Lung (tissue), 11 donors: ENCODE measurements at regions not wholly inside any gene's neighbourhood (a gene's known extent, or its start where the extent isn't known, plus 50 kb on each side); places are given as distances from the start of the nearest gene placed in this dataset.

Experiments
- ATAC-seq: fragments of 200-7000 bp; cut with Tn5 transposase; one replicate; pipeline ENCODE4 v1.9.1; 2020; ENCODE audit warnings: moderate number of reproducible peaks; ENCODE audit not compliant: insufficient read depth, low FRiP score
- DNase-seq, 3 donors: peaks; one replicate each; pipeline ENCODE4 v3.0.0-alpha.2; 2013 to 2017
- H3K27ac ChIP-seq, 2 donors: one replicate each; pipeline ENCODE4 v1.5.1; 2013; ENCODE audit warnings: mild to moderate bottlenecking in 2 of 2, moderate library complexity in 2 of 2, control low read depth in 1 of 2, inconsistent platforms in 1 of 2, low read depth in 1 of 2, low read length in 1 of 2
- H3K27me3 ChIP-seq, 3 donors: one replicate each; pipeline ENCODE4 v1.5.1; 2013; ENCODE audit warnings: low read length in 2 of 3; ENCODE audit not compliant: control insufficient read depth in 3 of 3, insufficient read depth in 3 of 3
- H3K36me3 ChIP-seq, 4 donors: one replicate each; pipeline ENCODE4 v1.5.1; 2013; ENCODE audit warnings: low read length in 4 of 4, mild to moderate bottlenecking in 1 of 4, moderate library complexity in 1 of 4; ENCODE audit not compliant: control insufficient read depth in 4 of 4, insufficient read depth in 4 of 4
- H3K4me1 ChIP-seq, 5 donors: one replicate each; pipeline ENCODE4 v1.5.1; 2013; ENCODE audit warnings: low read length in 5 of 5, mild to moderate bottlenecking in 2 of 5, moderate library complexity in 1 of 5; ENCODE audit not compliant: control insufficient read depth in 5 of 5, insufficient read depth in 5 of 5
- H3K4me3 ChIP-seq: one replicate; pipeline ENCODE4 v1.5.1; 2013; ENCODE audit warnings: mild to moderate bottlenecking, control low read depth, moderate library complexity
- H3K9ac ChIP-seq, 2 donors: one replicate each; pipeline ENCODE4 v1.5.1; 2013; ENCODE audit warnings: low read length in 2 of 2, control low read depth in 1 of 2; ENCODE audit not compliant: insufficient read depth in 1 of 2
- H3K9me3 ChIP-seq, 4 donors: one replicate each; pipeline ENCODE4 v1.5.1; 2013; ENCODE audit warnings: low read length in 3 of 4, mild to moderate bottlenecking in 1 of 4, moderate library complexity in 1 of 4; ENCODE audit not compliant: control insufficient read depth in 4 of 4, insufficient read depth in 3 of 4
- WGBS, 2 donors: extraction: QIAGEN DNeasy Blood & Tissue Kit; methylation state at CpG; one replicate each; pipeline ENCODE4 v1.1.7; 2013; 5-methylcytosine and 5-hydroxymethylcytosine counted together
- TF ChIP-seq, protein P1 (sequence below): IDR thresholded peaks from 2 replicates; pipeline ENCODE4 v1.5.1; 2012; ENCODE audit warnings: mild to moderate bottlenecking; ENCODE audit errors: control extremely low read depth, extremely low read depth
- donor health status: control.
- donor health status: control.
- donor health status: Bipolar disorder and iron deficiency.
- donor health status: healthy.
- donor health status: DM: yes; HTN: yes; CAD: no.

DNA sequence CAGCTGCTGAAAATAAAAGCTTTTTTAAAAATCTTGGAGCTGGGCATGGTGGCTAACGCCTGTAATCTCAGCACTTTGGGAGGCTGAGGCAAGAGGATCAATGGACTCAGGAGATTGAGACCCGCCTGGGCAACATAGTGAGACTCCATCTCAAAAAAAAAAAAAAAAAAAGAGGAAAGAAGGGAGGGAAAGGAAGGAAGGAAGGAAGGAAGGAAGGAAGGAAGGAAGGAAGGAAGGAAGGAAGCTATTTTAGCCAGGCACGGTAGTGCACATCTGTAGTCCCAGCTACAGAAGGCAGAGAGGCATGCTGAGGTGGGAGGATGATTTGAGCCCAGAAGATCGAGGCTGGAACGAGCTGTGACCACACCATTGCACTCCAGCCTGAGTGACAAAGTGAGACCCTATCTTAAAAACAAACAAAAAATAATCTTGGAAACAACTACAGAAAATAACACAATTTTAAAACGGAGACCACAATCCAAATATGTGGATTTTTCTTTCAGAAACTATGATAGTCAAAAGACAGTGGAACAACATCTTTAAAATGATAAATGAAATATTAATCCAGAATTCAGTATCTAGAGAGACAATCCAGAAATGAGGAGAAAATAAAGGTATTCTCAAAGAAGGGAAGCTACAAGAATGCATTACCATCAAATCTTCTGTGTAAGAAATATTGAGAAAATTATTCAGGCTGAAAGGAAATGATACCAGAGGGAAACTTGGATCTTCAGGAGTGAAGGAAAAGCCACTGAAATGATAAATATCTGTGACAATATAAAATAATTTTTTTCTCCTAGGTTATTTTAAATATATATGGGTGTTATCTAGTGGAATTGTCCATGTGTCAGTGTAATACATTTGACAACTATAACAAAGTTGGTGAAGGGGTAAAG lies 182.0 kb downstream of the GPX5 start:
- no peaks in the 10 kb centered on the region for H3K4me1 ChIP-seq
- peaks cover 0 to 25% (median 12%) of the 10 kb centered on the region in 3 donors for H3K27me3 ChIP-seq
- H3K27ac ChIP-seq = no peak overlapping the region
- TF ChIP-seq, protein P1, sequence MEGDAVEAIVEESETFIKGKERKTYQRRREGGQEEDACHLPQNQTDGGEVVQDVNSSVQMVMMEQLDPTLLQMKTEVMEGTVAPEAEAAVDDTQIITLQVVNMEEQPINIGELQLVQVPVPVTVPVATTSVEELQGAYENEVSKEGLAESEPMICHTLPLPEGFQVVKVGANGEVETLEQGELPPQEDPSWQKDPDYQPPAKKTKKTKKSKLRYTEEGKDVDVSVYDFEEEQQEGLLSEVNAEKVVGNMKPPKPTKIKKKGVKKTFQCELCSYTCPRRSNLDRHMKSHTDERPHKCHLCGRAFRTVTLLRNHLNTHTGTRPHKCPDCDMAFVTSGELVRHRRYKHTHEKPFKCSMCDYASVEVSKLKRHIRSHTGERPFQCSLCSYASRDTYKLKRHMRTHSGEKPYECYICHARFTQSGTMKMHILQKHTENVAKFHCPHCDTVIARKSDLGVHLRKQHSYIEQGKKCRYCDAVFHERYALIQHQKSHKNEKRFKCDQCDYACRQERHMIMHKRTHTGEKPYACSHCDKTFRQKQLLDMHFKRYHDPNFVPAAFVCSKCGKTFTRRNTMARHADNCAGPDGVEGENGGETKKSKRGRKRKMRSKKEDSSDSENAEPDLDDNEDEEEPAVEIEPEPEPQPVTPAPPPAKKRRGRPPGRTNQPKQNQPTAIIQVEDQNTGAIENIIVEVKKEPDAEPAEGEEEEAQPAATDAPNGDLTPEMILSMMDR = no peak
- DNase-seq (no peak), ATAC-seq (no peak)
- peaks cover 0 to 12% (median 5%) of the 10 kb centered on the region in 4 donors for H3K9me3 ChIP-seq
- no peak overlapping the region for H3K9ac ChIP-seq
- no peaks in the 10 kb centered on the region for H3K36me3 ChIP-seq
- 81 to 86% methylated on average over 6 of the region's 6 CpGs for WGBS, 2 donors
- H3K4me3 ChIP-seq = no peak overlapping the region

DNA sequence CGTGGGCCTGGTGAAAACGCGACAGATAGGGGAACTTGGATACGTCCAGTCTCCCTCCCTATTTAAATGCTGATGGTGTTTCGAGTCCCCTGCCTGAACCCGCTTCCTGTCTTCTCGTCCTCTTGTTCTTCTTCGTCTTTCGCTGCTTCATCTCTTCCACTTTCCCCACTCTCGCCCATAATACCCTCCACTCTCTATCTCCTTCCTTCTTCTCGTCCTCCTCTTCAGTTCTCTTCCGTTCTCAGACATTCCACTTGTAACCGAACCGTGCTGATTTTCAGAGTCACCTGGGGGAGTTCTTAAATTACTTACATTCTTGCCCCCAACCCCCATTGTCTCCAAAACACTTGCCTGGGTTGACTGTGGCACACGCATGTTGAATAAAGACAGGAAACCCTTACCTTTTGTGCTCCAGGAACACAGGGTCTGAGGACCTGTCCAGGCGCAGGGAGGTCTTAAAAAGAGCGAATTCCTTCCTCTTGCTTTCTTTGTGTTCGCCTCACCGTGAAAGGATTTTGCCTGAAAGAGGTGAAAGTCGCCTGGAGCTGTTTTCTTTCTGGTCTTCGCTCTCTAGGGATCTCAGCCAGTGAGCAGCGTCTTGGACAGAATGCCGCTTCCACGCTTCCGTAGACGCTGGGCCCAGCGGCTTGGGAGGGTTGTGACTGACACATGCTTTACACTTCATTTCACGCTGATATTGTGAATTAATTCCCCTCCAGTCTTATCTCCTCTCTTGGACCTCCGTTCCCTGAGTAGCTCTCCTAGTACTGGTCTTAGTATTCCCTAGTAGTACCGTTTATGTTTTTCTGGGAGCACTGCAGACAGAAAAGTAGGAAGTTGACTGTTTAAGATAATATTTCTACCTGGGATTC lies 184.0 kb downstream of the GPX5 start:
- peaks cover 0 to 12% (median 5%) of the 10 kb centered on the region in 4 donors for H3K9me3 ChIP-seq
- no peaks in the 10 kb centered on the region for H3K36me3 ChIP-seq
- H3K27me3 ChIP-seq = peaks cover 0 to 18% (median 12%) of the 10 kb centered on the region in 3 donors
- ATAC-seq = no peak
- no peak overlapping the region for H3K27ac ChIP-seq
- TF ChIP-seq, protein P1 = no peak
- no peaks in the 10 kb centered on the region for H3K4me1 ChIP-seq
- no peak overlapping the region for H3K4me3 ChIP-seq
- peak overlapping the region in 1 of 2 donors; percentile 34 for H3K9ac ChIP-seq
- WGBS, 2 donors = 5 to 8% methylated on average over 30 of the region's 30 CpGs
- peak in 1 of 3 donors; percentile 13 for DNase-seq

DNA sequence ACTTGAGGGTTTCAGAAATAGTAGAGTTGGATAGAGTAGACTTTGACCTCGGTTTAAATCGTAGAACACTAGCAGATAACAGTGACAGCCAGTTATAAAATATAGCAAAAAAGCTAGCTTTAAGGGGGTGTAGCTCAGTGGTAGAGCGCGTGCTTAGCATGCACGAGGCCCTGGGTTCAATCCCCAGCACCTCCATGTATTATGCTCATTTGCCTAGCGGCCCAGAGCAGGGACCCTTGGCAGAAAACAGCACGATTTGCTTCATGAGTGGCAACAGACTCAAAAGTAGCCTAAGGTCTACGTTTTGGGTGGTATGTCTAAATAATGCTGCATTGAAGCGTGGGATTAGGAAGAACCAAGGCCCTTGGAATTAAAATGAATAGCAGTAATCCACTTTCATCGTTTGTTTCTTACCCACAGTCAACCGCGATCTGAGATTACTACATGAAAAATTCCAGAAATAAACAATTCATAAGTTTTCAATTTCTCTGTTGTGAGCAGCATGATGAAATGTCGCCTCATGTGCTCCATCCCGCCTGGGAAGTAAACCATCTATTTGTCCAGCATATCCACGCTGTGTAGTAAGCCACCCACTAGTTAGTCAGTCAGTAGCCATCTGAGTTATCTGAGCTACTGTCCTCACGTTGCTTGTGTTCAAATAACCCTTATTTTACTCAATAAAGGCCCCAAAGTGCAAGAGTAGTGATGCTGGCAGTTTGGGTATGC lies 184.9 kb downstream of the GPX5 start:
- TF ChIP-seq, protein P1 = no peak
- 42 to 51% methylated on average over 16 of the region's 16 CpGs for WGBS, 2 donors
- H3K27me3 ChIP-seq = peaks cover 0 to 18% (median 12%) of the 10 kb centered on the region in 3 donors
- peaks cover 0 to 12% (median 5%) of the 10 kb centered on the region in 4 donors for H3K9me3 ChIP-seq
- peak in 2 of 3 donors; percentile 24 for DNase-seq
- ATAC-seq = no peak
- H3K27ac ChIP-seq = no peak overlapping the region
- H3K9ac ChIP-seq = no peak overlapping the region
- H3K4me1 ChIP-seq = no peaks in the 10 kb centered on the region
- H3K4me3 ChIP-seq = no peak overlapping the region
- no peaks in the 10 kb centered on the region for H3K36me3 ChIP-seq
